IMR-90 (cell line): ENCODE measurements at regions not wholly inside any gene's neighbourhood (a gene's known extent, or its start where the extent isn't known, plus 50 kb on each side); places are given as distances from the start of the nearest gene placed in this dataset.

Experiments used
- ATAC-seq: fragments of 200-7000 bp; cut with Tn5 transposase; 2 replicates; pipeline ENCODE4 v1.9.1; 2020; ENCODE audit warnings: low read depth, mild to moderate bottlenecking, moderate library complexity
- BruUV-seq: library from RNA; stranded (reverse); fragments of 400-500 nt; replicated peaks from 2 replicates; lab custom pipeline; 2021; lab: Mats Ljungman, UMichigan
- CTCF ChIA-PET: fragments of 300-600 bp; formaldehyde crosslinking; extraction: SDS; loops from one replicate; lab custom pipeline; 2021; ENCODE audit warnings: antibody characterized with exemption; lab: Yijun Ruan, JAX
- POLR2A ChIA-PET: fragments of 300-600 bp; sonication (Branson Sonifier 250); formaldehyde crosslinking; loops from one replicate; lab custom pipeline; 2022; ENCODE audit warnings: antibody characterized with exemption; ENCODE audit not compliant: unreplicated experiment; lab: Charles Lee
- DNase-seq: peaks from one replicate; pipeline ENCODE4 v3.0.0; 2013
- H2AFZ ChIP-seq: replicated peaks from 2 replicates; pipeline ENCODE3; 2013; ENCODE audit warnings: low read length, mild to moderate bottlenecking; ENCODE audit not compliant: poor library complexity
- H2AK5ac ChIP-seq: 2 replicates; pipeline ENCODE4 v1.6.1; 2013; ENCODE audit warnings: low read depth, low read length, inconsistent platforms
- H2AK9ac ChIP-seq: replicated peaks from 2 replicates; pipeline ENCODE3; 2013; ENCODE audit warnings: mild to moderate bottlenecking, low read depth, low read length, moderate library complexity; ENCODE audit not compliant: poor library complexity
- H2BK120ac ChIP-seq: 2 replicates; pipeline ENCODE4 v1.6.1; 2013; ENCODE audit warnings: low read depth, low read length, inconsistent platforms
- H2BK15ac ChIP-seq: 3 replicates; pipeline ENCODE4 v1.6.1; 2013; ENCODE audit warnings: low read depth, low read length, inconsistent platforms
- H2BK20ac ChIP-seq: 2 replicates; pipeline ENCODE4 v1.6.1; 2013; ENCODE audit warnings: low read depth, mild to moderate bottlenecking, inconsistent platforms, low read length, moderate library complexity
- H2BK5ac ChIP-seq: 2 replicates; pipeline ENCODE4 v1.6.1; 2013; ENCODE audit warnings: mild to moderate bottlenecking, low read depth, low read length, inconsistent platforms; ENCODE audit not compliant: poor library complexity, severe bottlenecking
- H3K14ac ChIP-seq: replicated peaks from 2 replicates; pipeline ENCODE4 v1.6.1; 2013; ENCODE audit warnings: low read depth, low read length, inconsistent platforms
- H3K18ac ChIP-seq: 2 replicates; pipeline ENCODE4 v1.6.1; 2013; ENCODE audit warnings: low read depth, low read length, control low read depth
- H3K23ac ChIP-seq: 2 replicates; pipeline ENCODE4 v1.6.1; 2013; ENCODE audit warnings: low read depth, low read length, inconsistent platforms
- H3K27ac ChIP-seq: 2 replicates; pipeline ENCODE4 v1.5.1; 2013; ENCODE audit warnings: mild to moderate bottlenecking, control low read depth, low read length; ENCODE audit not compliant: insufficient read depth
- H3K27me3 ChIP-seq: 2 replicates; pipeline ENCODE4 v1.6.1; 2013; ENCODE audit warnings: low read length; ENCODE audit not compliant: control insufficient read depth, insufficient read depth
- H3K36me3 ChIP-seq: 2 replicates; pipeline ENCODE4 v1.6.1; 2013; ENCODE audit warnings: low read length, mixed read lengths; ENCODE audit not compliant: control insufficient read depth, insufficient read depth
- H3K4ac ChIP-seq: 2 replicates; pipeline ENCODE4 v1.6.1; 2013; ENCODE audit warnings: low read depth, low read length, inconsistent platforms
- H3K4me1 ChIP-seq: 2 replicates; pipeline ENCODE4 v1.6.1; 2013; ENCODE audit warnings: low read length, mixed read lengths; ENCODE audit not compliant: control insufficient read depth, insufficient read depth
- H3K4me2 ChIP-seq: 2 replicates; pipeline ENCODE4 v1.6.1; 2013; ENCODE audit warnings: low read depth, mild to moderate bottlenecking, control low read depth, low read length, moderate library complexity
- H3K4me3 ChIP-seq: 2 replicates; pipeline ENCODE4 v1.5.1; 2013; ENCODE audit warnings: low read depth, mild to moderate bottlenecking, control low read depth, low read length, moderate library complexity; ENCODE audit not compliant: insufficient read depth
- H3K56ac ChIP-seq: 2 replicates; pipeline ENCODE4 v1.6.1; 2013; ENCODE audit warnings: low read length, inconsistent platforms; ENCODE audit not compliant: insufficient read depth; ENCODE audit errors: extremely low read depth
- H3K79me1 ChIP-seq, 2 experiments: 2 replicates each; pipeline ENCODE4 v1.6.1; 2013; ENCODE audit warnings: low read length in 2 of 2, inconsistent platforms in 1 of 2, low read depth in 1 of 2
- H3K9ac ChIP-seq: 2 replicates; pipeline ENCODE4 v1.6.1; 2013; ENCODE audit warnings: low read depth, low read length, control low read depth
- H3K9me1 ChIP-seq: 2 replicates; pipeline ENCODE4 v1.6.1; 2013; ENCODE audit warnings: low read length, inconsistent platforms; ENCODE audit not compliant: insufficient read depth
- H3K9me3 ChIP-seq: 2 replicates; pipeline ENCODE4 v1.6.1; 2013; ENCODE audit warnings: low read length; ENCODE audit not compliant: control insufficient read depth, insufficient read depth
- H4K20me1 ChIP-seq: 2 replicates; pipeline ENCODE4 v1.6.1; 2013; ENCODE audit warnings: low read length, inconsistent platforms; ENCODE audit not compliant: insufficient read depth
- H4K5ac ChIP-seq: 2 replicates; pipeline ENCODE4 v1.6.1; 2013; ENCODE audit warnings: mild to moderate bottlenecking, low read depth, low read length, control low read depth
- H4K8ac ChIP-seq, 2 experiments: 2 replicates each; pipeline ENCODE4 v1.6.1; 2013; ENCODE audit warnings: low read depth in 2 of 2, low read length in 2 of 2, control low read depth in 1 of 2, inconsistent platforms in 1 of 2
- H4K91ac ChIP-seq: 2 replicates; pipeline ENCODE4 v1.6.1; 2013; ENCODE audit warnings: low read depth, low read length, inconsistent platforms; ENCODE audit not compliant: insufficient read depth
- WGBS, 2 experiments: methylation state at CpG; one replicate each; pipeline versions ENCODE4 v1.1.5 to v1.1.7; 2013; ENCODE audit warnings: missing lambda C conversion rate in 2 of 2; ENCODE audit not compliant: insufficient read length in 1 of 2; ENCODE audit errors: extremely low coverage in 2 of 2; 5-methylcytosine and 5-hydroxymethylcytosine counted together
- dilution Hi-C: fragments of 300-500 bp; cut with HindIII; formaldehyde crosslinking; loops from one replicate; pipeline ENCODE4 v1.14.3; 2018; ENCODE audit warnings: low sequenced_read_pairs; ENCODE audit not compliant: unreplicated experiment
- in situ Hi-C: fragments of 300-500 bp; cut with MboI; formaldehyde crosslinking; loops from 3 replicates; pipeline ENCODE4 v1.14.3; 2019; ENCODE audit warnings: low sequenced_read_pairs, inconsistent platforms, mixed read lengths
- intact Hi-C: fragments of 100-400 bp; cut with micrococcal nuclease; formaldehyde crosslinking; loops from 2 replicates; pipeline ENCODE4 v1.10.0; 2022
- TF ChIP-seq, protein P1 (sequence below): conservative IDR thresholded peaks from 2 replicates; pipeline ENCODE4 v1.5.1; 2012; ENCODE audit warnings: mild to moderate bottlenecking, low read depth, low read length, improper control_type of control experiment

GRCh38 chr2:234753701-234754100, 198.1 kb upstream of the SH3BP4 start:
- H2AFZ ChIP-seq, result no peak overlapping the region
- peak overlapping the region; percentile 67 for H3K4me2 ChIP-seq
- DNase-seq (no peak), ATAC-seq (peak; percentile 29)
- no peak overlapping the region for H2BK20ac ChIP-seq
- H3K27ac ChIP-seq, result peak overlapping the region; percentile 43; the same call in 1 of the 2 replicates
- peaks cover 8% of the 10 kb centered on the region for H3K4me1 ChIP-seq
- no peak overlapping the region for H3K4me3 ChIP-seq
- TF ChIP-seq, protein P1, sequence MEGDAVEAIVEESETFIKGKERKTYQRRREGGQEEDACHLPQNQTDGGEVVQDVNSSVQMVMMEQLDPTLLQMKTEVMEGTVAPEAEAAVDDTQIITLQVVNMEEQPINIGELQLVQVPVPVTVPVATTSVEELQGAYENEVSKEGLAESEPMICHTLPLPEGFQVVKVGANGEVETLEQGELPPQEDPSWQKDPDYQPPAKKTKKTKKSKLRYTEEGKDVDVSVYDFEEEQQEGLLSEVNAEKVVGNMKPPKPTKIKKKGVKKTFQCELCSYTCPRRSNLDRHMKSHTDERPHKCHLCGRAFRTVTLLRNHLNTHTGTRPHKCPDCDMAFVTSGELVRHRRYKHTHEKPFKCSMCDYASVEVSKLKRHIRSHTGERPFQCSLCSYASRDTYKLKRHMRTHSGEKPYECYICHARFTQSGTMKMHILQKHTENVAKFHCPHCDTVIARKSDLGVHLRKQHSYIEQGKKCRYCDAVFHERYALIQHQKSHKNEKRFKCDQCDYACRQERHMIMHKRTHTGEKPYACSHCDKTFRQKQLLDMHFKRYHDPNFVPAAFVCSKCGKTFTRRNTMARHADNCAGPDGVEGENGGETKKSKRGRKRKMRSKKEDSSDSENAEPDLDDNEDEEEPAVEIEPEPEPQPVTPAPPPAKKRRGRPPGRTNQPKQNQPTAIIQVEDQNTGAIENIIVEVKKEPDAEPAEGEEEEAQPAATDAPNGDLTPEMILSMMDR, result no peak
- H3K36me3 ChIP-seq, result no peaks in the 10 kb centered on the region
- H4K5ac ChIP-seq, result no peak overlapping the region
- H2AK9ac ChIP-seq, result no peak overlapping the region
- no peaks in the 10 kb centered on the region for H3K9me3 ChIP-seq
- H2BK120ac ChIP-seq, result peak overlapping the region; percentile 20; the same call in 1 of the 2 replicates
- in situ Hi-C loops (no loop called here), dilution Hi-C loops (no loop called here), intact Hi-C loops (no loop called here)
- H4K20me1 ChIP-seq, result no peaks in the 10 kb centered on the region
- peak overlapping the region; percentile 17; the same call in 1 of the 2 replicates for H4K91ac ChIP-seq
- H3K9ac ChIP-seq, result no peak overlapping the region
- 0 out of 4 replicates have a peak overlapping the region, but pooled peaks of 1 of the 2 experiments have one; percentile 6 for H4K8ac ChIP-seq
- H3K4ac ChIP-seq, result no peak overlapping the region
- peak overlapping the region; percentile 16; the same call in 1 of the 2 replicates for H3K14ac ChIP-seq
- H3K56ac ChIP-seq, result no peak overlapping the region
- H3K18ac ChIP-seq, result peak overlapping the region; percentile 70; the same call in 1 of the 2 replicates
- no peaks in the 10 kb centered on the region for H3K79me1 ChIP-seq
- ChIA-PET CTCF (no interaction called here), POLR2A (no interaction called here)
- no CpG with 5 or more reads among the region's 4 CpGs for WGBS, 2 experiments
- no peak overlapping the region for H2AK5ac ChIP-seq
- H2BK5ac ChIP-seq, result no peak overlapping the region
- no peaks in the 10 kb centered on the region for H3K9me1 ChIP-seq
- H2BK15ac ChIP-seq, result peak overlapping the region; percentile 4; the same call in 1 of the 3 replicates
- no peaks in the 10 kb centered on the region for H3K27me3 ChIP-seq
- no TSS peak for BruUV-seq
- H3K23ac ChIP-seq, result no peak overlapping the region
